Islet precursor cell (in vitro differentiated cells): ENCODE measurements at regions not wholly inside any gene's neighbourhood (a gene's known extent, or its start where the extent isn't known, plus 50 kb on each side); places are given as distances from the start of the nearest gene placed in this dataset.
"Not testable (repeated sequence)": the region's sequence is repeated elsewhere in the genome, so short reads cannot be mapped to it uniquely, and the experiment has no call there.

Source experiments
- DNase-seq: peaks from one replicate; pipeline ENCODE4 v3.0.0-alpha.2; 2018

- DNase-seq, result no peak
These were observed 64.7 kb downstream of the KCNJ18 start for GRCh38 chr17:21756856-21757619.

- not testable (repeated sequence) for DNase-seq
These were observed 67.3 kb downstream of the KCNJ18 start for GRCh38 chr17:21759636-21760035.

- peak; percentile 40 for DNase-seq
These were observed 71.5 kb downstream of the KCNJ18 start for GRCh38 chr17:21763738-21764340.

GRCh38 chr17:21765651-21766290 lies 73.4 kb downstream of the KCNJ18 start:
- peak; percentile 37 for DNase-seq

GRCh38 chr17:21766565-21766964 lies 74.2 kb downstream of the KCNJ18 start:
- DNase-seq, result peak; percentile 27

- DNase-seq, result not testable (repeated sequence)
These were observed 75.1 kb downstream of the KCNJ18 start for GRCh38 chr17:21767162-21768156.

- not testable (repeated sequence) for DNase-seq
These were observed 75.9 kb downstream of the KCNJ18 start for GRCh38 chr17:21768244-21768643.

- not testable (repeated sequence) for DNase-seq
These were observed 76.6 kb downstream of the KCNJ18 start for GRCh38 chr17:21768729-21769462.

GRCh38 chr17:21769781-21770180 lies 77.5 kb downstream of the KCNJ18 start:
- DNase-seq, result not testable (repeated sequence)

- not testable (repeated sequence) for DNase-seq
These were observed 78.4 kb downstream of the KCNJ18 start for GRCh38 chr17:21770466-21771446.

- DNase-seq, result no peak
These were observed 80.0 kb downstream of the KCNJ18 start for GRCh38 chr17:21772321-21772720.

GRCh38 chr17:21772991-21773713 lies 80.8 kb downstream of the KCNJ18 start:
- not testable (repeated sequence) for DNase-seq

- DNase-seq, result no peak
These were observed 81.9 kb downstream of the KCNJ18 start for GRCh38 chr17:21774263-21774662.

- not testable (repeated sequence) for DNase-seq
These were observed 83.2 kb downstream of the KCNJ18 start for GRCh38 chr17:21775566-21775965.

- not testable (repeated sequence) for DNase-seq
These were observed 84.6 kb downstream of the KCNJ18 start for GRCh38 chr17:21776921-21777320.

GRCh38 chr17:21778866-21779265 lies 86.5 kb downstream of the KCNJ18 start:
- DNase-seq, result not testable (repeated sequence)

GRCh38 chr17:21780293-21780888 lies 88.1 kb downstream of the KCNJ18 start:
- not testable (repeated sequence) for DNase-seq

- DNase-seq, result not testable (repeated sequence)
These were observed 88.8 kb downstream of the KCNJ18 start for GRCh38 chr17:21780919-21781665.

- not testable (repeated sequence) for DNase-seq
These were observed 89.3 kb downstream of the KCNJ18 start for GRCh38 chr17:21781666-21782024.
